ENCODE measurements at regions not wholly inside any gene's neighbourhood (a gene's known extent, or its start where the extent isn't known, plus 50 kb on each side); places are given as distances from the start of the nearest gene placed in this dataset.

DNA sequence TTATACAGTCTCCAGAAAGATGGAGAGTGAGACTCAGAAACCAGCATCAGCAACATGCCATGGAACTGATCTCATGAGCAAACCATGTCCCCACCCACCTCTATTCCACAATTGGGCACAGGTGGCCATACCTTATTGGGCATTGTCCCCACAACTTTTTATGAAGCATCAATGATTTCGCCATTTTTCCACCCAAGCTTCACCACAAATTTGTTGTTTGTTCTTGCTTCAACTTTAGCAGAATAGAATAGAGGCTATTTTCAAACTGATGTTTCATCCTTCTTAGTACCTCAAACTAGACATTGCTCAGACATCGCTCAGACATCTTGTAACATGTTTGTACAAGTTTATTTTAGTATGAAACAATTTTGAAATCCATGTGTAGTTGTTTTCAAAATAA, 112.5 kb upstream of the TMTC2 start:
- Histone ChIP-seq H2AFZ (replicated peaks; ENCODE audit: low read length, poor library complexity) (no peak overlapping the region), H3K4ac (ENCODE audit: low read depth, low read length) (no peak overlapping the region), H2BK15ac (ENCODE audit: low read depth, low read length) (no peak overlapping the region), H3K36me3 (ENCODE audit: control insufficient read depth, insufficient read depth, low read length) (no peaks in the 10 kb centered on the region), H3K9ac (ENCODE audit: low read depth, low read length) (no peak overlapping the region), H4K8ac (ENCODE audit: low read depth in 2 of 2, low read length in 2 of 2) (no peak overlapping the region), H2AK9ac (replicated peaks; ENCODE audit: low read depth, low read length, poor library complexity) (no peak overlapping the region), H3K4me1 (ENCODE audit: control insufficient read depth, insufficient read depth, low read length) (no peaks in the 10 kb centered on the region), H3K23ac (ENCODE audit: low read depth, low read length) (no peak overlapping the region), H3K14ac (replicated peaks; ENCODE audit: low read depth, low read length) (no peak overlapping the region), H2BK120ac (ENCODE audit: low read depth, low read length) (no peak overlapping the region), H4K20me1 (ENCODE audit: insufficient read depth, low read length) (no peaks in the 10 kb centered on the region), H3K4me2 (ENCODE audit: low read depth, low read length) (no peak overlapping the region), H3K18ac (ENCODE audit: low read depth, low read length) (no peak overlapping the region), H2AK5ac (ENCODE audit: low read depth, low read length) (no peak overlapping the region), H3K9me3 (ENCODE audit: control insufficient read depth, insufficient read depth, low read length) (0 out of 2 replicates have a peak, but pooled peaks cover 2% of the 10 kb centered on the region), H3K27me3 (ENCODE audit: control insufficient read depth, insufficient read depth, low read length) (no peaks in the 10 kb centered on the region), H4K5ac (ENCODE audit: low read depth, low read length) (no peak overlapping the region), H3K9me1 (ENCODE audit: insufficient read depth, low read length) (no peaks in the 10 kb centered on the region), H3K27ac (ENCODE audit: insufficient read depth, low read length) (no peak overlapping the region), H3K79me1 (ENCODE audit: low read depth in 1 of 2, low read length in 2 of 2) (no peaks in the 10 kb centered on the region), H2BK5ac (ENCODE audit: low read depth, low read length, poor library complexity, severe bottlenecking) (no peak overlapping the region), H3K4me3 (ENCODE audit: insufficient read depth, low read depth, low read length) (no peak overlapping the region), H2BK20ac (ENCODE audit: low read depth, low read length) (no peak overlapping the region), H4K91ac (ENCODE audit: insufficient read depth, low read depth, low read length) (no peak overlapping the region), H3K56ac (ENCODE audit: extremely low read depth, insufficient read depth, low read length) (no peak overlapping the region)
- POLR2A ChIA-PET (ENCODE audit: unreplicated experiment), result no interaction called here
- no peak for TF ChIP-seq RCOR1 (IDR thresholded peaks at IDR 0.05; ENCODE audit: insufficient replicate concordance, low read length)
- TF ChIP-seq, protein P1, sequence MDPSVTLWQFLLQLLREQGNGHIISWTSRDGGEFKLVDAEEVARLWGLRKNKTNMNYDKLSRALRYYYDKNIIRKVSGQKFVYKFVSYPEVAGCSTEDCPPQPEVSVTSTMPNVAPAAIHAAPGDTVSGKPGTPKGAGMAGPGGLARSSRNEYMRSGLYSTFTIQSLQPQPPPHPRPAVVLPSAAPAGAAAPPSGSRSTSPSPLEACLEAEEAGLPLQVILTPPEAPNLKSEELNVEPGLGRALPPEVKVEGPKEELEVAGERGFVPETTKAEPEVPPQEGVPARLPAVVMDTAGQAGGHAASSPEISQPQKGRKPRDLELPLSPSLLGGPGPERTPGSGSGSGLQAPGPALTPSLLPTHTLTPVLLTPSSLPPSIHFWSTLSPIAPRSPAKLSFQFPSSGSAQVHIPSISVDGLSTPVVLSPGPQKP (IDR thresholded peaks at IDR 0.05; ENCODE audit: borderline replicate concordance, low read depth, low read length), result no peak
- no peak for TF ChIP-seq RFX5 (IDR thresholded peaks at IDR 0.05; ENCODE audit: low read depth, low read length)
- no peak for TF ChIP-seq CEBPB (IDR thresholded peaks at IDR 0.05; ENCODE audit: low read depth, low read length)
- TF ChIP-seq FOS (IDR thresholded peaks at IDR 0.05; ENCODE audit: low read depth, low read length), result no peak
- TF ChIP-seq NFE2L2 (IDR thresholded peaks at IDR 0.05; ENCODE audit: low read depth, low read length), result no peak
- TF ChIP-seq RAD21 (IDR thresholded peaks at IDR 0.05; ENCODE audit: low read length), result no peak
- TF ChIP-seq BHLHE40 (IDR thresholded peaks at IDR 0.05; ENCODE audit: low read depth, low read length), result no peak
- no peak for TF ChIP-seq MAFK (IDR thresholded peaks at IDR 0.05; ENCODE audit: low read depth, low read length)
- no peak for TF ChIP-seq MAZ (IDR thresholded peaks at IDR 0.05; ENCODE audit: borderline replicate concordance, low read depth, low read length)
- TF ChIP-seq SMC3 (IDR thresholded peaks at IDR 0.05; ENCODE audit: low read depth, low read length), result no peak
- TF ChIP-seq POLR2A (IDR thresholded peaks at IDR 0.05; ENCODE audit: low read depth, low read length), result no peak
- no peak for TF ChIP-seq MXI1 (IDR thresholded peaks at IDR 0.05; ENCODE audit: borderline replicate concordance, low read depth, low read length)
- no peak for TF ChIP-seq CHD1 (IDR thresholded peaks at IDR 0.05; ENCODE audit: low read depth, low read length)
- DNase-seq (no peak), ATAC-seq (ENCODE audit: low read depth) (no peak)
- CTCF ChIA-PET, result no interaction called here
- WGBS, 2 experiments (ENCODE audit: extremely low coverage in 2 of 2, insufficient read length in 1 of 2), result no CpG with 5 or more reads among the region's 2 CpGs
- in situ Hi-C loops (cut with MboI; ENCODE audit: low sequenced_read_pairs), result no loop called here
- no TSS peak for BruUV-seq (replicated peaks)
- dilution Hi-C loops (cut with HindIII; ENCODE audit: low sequenced_read_pairs, unreplicated experiment), result no loop called here
- intact Hi-C loops (cut with micrococcal nuclease), result no loop called here
